ENCODE measurements at regions not wholly inside any gene's neighbourhood (a gene's known extent, or its start where the extent isn't known, plus 50 kb on each side); places are given as distances from the start of the nearest gene placed in this dataset.

DNA sequence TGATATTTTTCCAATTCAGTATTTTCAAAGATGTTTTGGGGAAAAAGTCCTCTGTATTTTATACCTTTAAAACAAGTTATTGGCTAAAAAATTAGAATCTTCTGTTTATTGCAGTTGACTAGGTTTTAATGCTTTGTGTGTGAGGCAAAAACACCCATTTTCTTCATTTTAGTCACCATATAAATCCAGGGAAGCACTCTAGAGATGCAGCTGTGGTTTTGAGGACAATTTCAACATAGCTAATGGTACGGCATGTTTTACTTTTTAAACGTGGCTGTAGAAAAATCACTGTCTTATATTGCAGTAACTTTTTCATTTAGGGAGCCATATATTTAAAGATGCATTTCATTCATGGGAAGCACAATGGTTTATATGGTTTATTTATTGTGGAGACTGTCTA is 129.1 kb upstream of the PITX2 start:
- TF ChIP-seq, protein P1, sequence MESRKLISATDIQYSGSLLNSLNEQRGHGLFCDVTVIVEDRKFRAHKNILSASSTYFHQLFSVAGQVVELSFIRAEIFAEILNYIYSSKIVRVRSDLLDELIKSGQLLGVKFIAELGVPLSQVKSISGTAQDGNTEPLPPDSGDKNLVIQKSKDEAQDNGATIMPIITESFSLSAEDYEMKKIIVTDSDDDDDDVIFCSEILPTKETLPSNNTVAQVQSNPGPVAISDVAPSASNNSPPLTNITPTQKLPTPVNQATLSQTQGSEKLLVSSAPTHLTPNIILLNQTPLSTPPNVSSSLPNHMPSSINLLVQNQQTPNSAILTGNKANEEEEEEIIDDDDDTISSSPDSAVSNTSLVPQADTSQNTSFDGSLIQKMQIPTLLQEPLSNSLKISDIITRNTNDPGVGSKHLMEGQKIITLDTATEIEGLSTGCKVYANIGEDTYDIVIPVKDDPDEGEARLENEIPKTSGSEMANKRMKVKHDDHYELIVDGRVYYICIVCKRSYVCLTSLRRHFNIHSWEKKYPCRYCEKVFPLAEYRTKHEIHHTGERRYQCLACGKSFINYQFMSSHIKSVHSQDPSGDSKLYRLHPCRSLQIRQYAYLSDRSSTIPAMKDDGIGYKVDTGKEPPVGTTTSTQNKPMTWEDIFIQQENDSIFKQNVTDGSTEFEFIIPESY (IDR thresholded peaks at IDR 0.05) = no peak
- TF ChIP-seq, protein P2, sequence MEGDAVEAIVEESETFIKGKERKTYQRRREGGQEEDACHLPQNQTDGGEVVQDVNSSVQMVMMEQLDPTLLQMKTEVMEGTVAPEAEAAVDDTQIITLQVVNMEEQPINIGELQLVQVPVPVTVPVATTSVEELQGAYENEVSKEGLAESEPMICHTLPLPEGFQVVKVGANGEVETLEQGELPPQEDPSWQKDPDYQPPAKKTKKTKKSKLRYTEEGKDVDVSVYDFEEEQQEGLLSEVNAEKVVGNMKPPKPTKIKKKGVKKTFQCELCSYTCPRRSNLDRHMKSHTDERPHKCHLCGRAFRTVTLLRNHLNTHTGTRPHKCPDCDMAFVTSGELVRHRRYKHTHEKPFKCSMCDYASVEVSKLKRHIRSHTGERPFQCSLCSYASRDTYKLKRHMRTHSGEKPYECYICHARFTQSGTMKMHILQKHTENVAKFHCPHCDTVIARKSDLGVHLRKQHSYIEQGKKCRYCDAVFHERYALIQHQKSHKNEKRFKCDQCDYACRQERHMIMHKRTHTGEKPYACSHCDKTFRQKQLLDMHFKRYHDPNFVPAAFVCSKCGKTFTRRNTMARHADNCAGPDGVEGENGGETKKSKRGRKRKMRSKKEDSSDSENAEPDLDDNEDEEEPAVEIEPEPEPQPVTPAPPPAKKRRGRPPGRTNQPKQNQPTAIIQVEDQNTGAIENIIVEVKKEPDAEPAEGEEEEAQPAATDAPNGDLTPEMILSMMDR (IDR thresholded peaks at IDR 0.05; ENCODE audit: low read depth, low read length, missing input control) = no peak
- no peak for TF ChIP-seq TAF1 (conservative IDR thresholded peaks at IDR 0.05)
- no peak for TF ChIP-seq RAD21 (IDR thresholded peaks at IDR 0.05)

All from liver (tissue), 3 donors.